NCI-H524 treated with DMSO at 0.1 percent for 48 hours (cell line): ENCODE measurements at regions not wholly inside any gene's neighbourhood (a gene's known extent, or its start where the extent isn't known, plus 50 kb on each side); places are given as distances from the start of the nearest gene placed in this dataset.
"Not testable (repeated sequence)": the region's sequence is repeated elsewhere in the genome, so short reads cannot be mapped to it uniquely, and the experiment has no call there.

Experiments
- DNase-seq: peaks from one replicate; lab custom pipeline; 2025; lab: John Stamatoyannopoulos, UW

DNA sequence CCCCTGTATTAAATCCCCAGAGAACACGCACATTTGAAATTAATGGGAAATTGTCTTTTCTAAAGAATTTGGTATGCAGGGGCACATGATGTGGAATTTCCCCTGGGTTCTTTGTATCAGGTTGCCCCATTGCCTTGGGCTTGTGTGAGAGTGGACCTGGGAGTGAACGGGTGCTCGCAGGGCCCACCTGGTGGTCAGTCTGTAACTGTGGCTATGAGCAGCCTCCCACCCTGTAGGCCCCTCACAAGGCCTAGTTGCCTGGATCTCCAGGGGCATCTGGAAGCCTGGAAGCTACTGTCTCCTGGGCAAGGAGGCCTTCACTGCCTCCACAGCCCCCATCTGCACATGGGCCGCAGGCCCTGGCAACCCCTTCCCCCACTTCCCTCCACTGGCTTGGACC lies 96.7 kb downstream of the SLC25A47 start:
- no peak for DNase-seq

DNA sequence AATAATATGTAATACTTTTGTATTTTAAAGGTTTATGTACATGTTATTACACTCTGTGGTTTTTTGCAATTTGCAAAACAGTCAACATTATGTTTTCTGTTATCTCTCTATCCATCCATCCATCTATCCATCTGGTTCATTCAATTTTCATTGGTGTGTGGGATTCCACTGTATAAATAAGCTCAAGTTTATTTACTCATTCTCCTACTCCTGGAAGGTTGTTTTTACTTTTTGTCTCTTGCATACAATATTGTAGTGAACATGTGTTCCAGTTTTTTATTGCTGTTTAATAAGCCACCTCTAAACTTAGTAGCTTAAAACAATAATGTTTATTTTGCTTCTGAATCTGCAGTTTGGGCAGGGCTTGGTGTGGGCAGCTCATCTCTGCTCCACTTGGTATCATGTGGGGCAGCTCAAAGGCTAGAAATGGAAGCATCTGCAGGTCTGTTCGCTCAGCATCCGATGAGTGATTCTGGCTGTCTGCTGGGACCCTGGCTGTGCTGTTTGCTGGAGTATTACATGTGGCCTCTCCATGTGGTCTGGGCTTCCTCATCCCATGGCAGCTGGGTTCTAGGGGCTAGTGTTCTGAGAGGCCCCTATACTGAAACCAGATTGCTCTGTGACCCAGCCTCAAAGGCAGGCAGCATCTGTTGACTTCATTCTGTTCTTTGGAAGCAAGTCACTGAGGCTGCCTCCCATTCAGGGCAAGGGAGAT lies 98.8 kb downstream of the SLC25A47 start:
- no peak for DNase-seq

DNA sequence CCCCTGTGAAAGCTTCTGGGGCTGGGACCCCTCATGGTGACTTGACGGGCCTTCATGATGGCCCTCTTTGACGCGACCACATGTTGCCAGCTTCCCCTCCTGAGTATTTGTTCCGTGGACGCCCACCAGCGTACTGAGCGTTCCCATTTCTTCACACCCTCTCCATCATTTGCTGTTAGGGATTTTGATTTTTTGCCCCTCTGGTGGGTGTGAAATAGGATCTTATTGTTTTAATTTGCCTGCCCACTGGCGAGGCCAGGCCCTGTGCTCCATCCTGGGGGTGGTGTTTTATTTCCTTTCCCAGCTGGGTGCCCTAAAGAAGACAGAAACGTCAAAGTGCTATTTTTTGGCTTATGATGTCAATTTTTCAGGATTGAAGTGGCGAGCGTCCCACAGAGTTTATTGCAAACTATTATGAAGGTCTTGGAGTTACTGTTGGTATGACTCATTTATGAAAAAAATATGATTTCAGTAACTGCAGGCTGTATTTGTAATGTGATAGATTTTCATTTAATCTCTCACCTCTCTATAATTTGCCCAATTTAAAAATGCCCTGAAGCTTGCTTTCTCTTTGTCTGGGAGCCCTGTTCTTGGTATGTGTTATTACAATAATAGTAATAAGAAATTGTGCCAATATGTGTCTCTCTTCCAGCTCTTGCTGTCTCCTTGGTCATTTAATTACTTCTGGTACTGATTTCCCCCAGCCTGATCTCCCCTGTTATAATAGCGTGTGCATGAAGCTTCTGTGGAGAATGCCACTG lies 99.6 kb downstream of the SLC25A47 start:
- no peak for DNase-seq

DNA sequence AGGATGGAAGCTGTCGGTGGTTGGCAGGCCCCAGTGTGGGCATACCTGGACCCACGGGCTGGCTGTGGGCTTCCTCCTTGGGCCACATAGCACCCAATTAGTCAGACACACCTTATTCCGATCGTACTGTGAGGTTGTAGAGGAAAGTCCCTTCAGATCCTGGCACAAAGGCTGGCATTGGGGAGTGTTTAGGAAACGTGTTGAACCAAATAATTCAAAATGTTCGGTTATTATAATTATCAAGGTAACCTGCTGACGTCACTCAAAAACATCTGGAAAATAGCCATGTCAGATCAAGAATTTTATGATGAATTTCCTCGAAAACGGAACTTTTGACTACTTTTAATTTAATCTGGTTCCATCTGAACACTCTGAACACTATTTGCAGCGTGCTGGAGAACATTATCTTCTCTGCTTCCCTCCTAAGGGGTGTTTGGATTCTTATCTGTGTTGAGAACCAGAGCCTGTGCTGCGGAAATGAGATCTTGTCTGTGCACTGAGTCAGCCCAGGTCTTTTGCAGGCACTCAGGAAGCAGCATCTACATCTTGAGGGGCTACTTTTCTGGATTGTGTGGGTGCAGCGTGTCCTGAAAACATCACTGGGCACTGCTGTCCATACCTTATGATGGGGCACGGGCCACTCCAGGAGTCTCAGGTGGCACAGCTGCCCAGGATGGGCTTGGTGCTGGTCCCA lies 100.3 kb downstream of the SLC25A47 start:
- no peak for DNase-seq

DNA sequence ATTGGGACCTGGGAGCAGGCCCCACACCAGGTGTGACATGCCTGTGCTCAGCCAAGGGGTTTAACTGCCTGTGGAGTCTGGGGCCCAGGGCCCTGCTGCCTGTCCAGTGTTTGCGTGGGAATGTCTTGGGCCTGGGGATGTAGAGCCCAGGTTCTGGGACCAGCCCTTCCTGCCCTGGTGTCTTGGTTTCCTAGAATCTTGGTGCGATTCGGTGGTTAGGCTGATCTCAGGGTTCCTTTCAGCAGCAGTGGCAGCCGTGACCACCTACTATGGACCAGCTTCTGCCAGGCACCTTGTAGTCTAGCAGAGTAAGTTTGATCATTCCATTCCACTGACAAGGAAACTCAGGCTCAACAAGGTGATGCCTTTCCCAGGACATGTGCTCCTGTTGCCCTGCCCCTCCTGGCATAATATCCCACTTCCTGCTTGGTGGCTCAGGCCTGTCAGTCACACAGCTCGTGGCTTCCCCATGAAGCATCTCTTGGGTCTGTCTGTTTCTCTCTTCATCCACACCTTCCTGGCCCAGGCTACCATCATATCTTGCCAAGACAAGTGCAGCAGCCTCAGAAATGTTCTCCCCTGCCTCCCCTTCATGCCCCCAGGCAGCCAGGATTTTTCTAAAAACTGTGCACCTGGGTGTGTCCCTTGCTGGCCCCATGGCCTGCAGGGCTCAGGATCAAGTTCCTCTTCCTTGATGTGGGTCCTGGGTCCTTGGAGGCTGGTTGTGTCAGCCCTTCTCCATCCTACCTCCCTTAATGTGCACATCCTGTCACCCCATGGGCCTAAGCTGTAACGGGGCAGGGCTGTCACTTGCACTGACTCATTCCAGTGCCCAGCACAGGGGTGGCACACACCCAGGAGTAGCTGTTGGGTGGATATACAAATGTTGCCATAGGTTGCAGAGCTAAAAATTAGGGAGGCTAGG lies 101.6 kb downstream of the SLC25A47 start:
- DNase-seq, result no peak

DNA sequence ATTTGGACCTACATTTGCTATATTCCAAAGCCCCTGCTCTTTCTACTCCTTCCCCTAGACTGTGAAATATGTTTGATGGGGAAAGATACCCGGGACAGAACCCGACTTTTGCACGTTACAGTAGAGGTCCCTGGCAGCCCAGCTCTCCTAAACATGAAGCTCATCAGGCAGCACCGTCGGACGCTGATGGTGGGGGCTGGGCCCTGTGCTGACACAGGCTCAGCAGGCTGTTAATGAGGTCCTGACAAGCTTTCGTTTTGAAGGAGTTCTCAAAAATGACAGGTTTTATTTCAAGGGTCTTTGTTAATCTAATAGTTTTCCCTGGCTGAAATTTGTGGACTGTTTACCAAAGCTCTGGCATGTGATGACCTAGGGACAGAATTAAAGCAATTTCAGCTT lies 102.3 kb downstream of the SLC25A47 start:
- no peak for DNase-seq

DNA sequence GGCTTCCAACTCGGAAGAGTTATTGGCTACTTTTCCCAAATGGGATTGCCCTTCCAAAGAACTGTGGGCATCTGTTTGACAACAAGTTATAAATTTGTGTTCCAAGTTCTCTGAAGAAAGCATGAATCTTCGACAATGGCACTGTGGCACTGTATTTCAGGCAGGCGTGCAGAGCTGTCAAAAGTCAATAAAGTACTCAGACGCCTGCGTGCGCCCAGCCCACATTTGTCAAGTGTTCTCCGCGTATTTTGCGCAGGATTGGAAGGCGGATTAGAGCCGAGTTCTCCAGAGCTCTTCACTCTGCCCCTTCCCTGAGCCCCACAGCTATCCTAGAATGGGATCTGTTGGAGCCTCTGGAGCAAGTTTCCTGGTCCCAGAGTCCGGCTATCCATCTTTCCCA lies 103.2 kb downstream of the SLC25A47 start:
- DNase-seq, result no peak

DNA sequence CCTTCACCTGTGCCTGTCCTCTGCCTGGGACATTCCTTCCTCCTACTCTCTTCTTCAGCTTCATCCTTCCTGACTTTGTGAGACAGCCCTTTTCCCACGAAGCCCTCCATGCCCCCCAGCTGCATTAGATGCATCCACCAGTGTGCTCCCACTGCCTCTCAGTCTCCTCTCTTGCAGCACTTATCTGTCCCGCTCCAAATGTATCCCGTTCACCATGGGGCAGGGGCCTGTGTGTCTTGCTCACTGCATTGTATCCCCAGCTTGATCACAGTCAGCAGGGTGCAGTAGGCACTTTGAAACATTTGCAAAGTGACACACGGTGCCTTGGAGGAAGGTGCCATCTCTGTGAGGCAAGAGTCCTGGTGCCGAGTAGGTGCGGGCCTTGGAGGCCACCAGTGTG lies 104.0 kb downstream of the SLC25A47 start:
- DNase-seq, result no peak

DNA sequence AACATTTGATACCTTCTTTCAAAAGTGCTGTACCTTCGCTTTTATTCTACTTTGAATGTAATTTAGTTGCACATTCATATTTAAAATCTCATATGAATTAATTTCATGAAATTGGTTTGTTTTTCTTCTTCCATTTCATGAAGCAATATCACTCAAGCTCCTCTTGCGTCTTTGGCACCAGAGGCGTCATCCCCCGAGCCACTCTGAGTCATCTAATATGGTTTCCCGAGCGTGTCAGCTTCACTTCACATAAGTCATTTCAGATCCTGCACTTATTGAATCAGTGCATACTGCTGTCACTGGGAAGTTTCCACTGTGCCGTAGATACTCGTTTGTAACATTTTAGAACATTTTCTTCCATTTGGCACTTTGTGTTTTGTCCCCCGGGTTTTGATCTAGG lies 105.6 kb downstream of the SLC25A47 start:
- DNase-seq, result no peak

DNA sequence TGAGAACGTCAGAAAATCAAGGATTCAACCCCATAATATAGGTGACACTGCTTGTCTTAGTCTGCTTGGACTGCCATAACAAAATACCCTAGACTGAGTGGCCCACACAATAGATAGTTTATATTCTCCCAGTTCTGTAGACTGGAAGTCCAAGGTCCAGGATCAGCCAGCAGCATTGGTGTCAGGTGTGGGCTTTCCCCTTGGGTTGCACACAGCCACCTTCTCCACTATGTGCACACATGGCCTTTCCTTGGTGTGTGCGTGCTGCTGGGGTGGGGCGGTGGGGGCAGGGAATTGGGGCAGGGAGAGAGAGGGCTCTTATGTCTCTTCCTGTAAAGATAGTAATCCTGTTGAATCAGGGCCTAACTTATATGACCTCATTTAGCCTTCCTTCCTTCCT lies 106.4 kb downstream of the SLC25A47 start:
- DNase-seq, result no peak

DNA sequence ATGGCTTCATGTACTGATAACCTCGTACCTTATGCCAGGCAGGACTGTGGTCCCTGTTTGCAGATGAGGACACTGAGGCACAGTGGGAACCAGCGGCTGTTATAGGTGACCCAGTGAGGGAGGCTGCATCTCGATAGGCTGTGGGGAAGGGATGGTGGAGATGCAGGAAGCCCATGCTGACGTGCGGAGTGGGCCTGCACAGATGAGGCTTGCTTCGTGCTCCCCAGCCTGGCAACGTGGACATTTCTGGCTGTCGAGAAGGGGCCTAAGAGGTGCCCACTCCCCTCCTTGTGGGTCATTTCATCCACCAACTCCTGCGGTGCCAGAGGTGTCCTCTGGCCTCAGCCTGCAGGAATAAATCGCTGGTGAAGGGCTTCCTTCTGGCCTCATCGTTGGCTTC lies 107.4 kb downstream of the SLC25A47 start:
- no peak for DNase-seq

DNA sequence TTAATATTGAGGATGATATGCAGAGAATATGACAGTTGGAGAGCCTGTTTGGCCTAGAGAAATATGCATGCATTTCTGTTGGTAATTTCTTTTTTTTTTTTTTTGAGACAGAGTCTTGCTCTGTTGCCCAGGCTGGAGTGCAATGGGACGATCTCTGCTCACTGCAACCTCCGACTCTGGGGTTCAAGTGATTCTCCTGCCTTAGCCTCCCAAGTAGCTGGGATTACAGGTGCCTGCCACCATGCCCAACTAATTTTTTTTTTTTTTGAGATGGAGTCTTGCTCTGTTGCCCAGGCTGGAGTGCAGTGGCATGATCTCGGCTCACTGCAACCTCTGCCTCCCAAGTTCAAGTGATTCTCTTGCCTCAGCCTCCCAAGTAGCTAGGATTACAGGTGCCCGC lies 108.3 kb downstream of the SLC25A47 start:
- not testable (repeated sequence) for DNase-seq

DNA sequence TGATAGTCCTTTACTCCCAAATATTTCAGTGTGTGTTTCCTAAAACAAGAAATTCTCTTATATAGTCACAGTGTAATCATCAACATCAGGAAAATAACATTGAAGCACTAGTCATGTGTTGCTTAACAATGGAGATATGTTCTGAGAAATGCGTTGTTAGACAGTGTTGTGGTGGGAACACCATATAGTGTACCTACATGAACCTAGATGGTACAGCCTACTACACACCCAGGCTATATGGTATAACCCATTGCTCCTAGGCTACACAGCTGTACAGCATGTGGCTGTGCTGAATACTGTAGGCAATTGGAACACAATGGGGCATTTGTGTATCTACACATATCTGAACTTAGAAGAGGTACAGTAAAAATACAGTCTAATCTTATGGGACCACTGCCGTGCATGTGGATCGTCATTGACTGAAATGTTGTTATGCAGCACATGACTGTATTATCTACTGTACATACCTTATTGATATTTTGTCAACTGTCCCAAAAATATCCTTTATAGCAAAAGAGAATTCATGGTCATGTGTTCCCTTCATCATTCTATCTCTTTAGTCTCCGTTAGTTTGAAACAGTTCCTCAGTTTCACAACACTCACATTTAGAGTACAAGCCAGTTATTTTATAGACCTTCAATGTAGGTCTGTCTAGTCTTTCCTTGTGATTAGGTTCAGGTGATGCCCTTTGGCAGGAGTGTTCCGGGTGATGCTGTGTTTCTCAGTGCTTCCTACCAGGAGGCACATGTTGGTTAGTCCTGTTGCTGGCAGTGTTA lies 109.7 kb downstream of the SLC25A47 start:
- no peak for DNase-seq

DNA sequence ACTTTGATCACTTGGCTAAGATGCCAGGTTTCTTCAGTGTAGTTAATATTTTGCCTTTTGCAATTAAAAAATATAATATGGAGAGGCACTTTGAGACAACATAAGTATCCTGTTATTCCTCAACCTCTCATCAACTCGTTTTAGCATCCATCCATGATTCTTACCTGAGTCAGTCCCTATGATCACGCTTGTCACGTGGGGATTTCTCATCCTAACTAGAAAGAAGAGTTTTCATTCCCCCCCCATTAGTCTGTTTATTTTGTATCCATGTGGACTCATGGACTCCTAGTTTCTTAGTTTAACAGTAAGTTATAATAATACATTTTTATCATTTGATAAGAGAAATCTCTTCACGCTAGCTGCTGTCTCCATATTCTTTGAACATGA lies 110.3 kb downstream of the SLC25A47 start:
- no peak for DNase-seq

DNA sequence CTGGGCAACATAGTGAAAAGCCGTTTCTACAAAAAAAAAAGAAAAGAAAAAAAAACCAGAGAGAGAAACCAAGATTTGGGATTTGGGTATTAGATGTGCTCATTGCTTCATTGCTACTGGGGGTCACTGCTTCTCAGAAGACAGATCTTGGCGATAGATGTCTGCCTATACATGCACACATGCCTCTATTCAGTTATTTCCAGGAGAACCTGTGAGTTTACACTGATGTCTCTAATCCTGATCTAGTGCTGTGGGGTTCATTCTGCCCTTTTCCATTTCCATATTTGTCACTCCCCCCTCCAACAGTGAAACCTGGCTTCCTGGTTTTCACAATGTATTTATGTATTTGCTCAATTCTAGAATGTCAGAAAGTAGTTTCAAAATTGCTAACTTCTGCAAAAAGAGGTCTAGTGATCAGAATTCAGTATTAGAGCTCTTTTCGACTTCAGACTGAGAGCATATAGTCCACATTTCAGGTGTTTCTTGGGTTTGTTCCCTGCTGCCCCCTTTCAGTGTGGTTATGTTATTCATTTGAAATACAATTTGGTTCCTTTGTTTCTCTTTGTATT lies 111.0 kb downstream of the SLC25A47 start:
- DNase-seq, result no peak

DNA sequence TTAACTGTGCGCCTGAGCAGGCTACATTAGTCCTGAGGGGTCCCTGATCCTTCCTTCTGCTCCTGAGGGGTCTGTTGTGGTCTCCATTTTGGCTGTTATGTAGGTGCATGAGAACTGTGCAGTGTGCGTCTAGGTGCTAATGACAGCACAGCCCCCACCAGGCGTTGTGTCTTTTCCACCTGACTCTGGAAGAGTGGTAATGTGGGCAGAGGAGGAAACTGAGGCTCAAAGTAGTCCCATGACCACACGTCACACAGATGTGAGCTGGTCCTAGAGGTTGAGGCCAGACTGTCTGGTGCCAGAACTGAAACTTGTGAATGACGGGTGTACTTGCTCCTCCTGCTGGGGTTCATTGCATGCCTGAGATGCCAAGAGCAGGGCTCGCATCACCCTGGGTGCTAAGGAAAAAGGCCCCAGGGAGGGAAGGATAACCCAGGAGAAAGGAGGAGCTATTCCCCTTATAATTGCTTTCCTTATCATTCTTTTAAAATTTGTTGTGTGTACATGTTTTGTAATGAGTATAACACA lies 111.8 kb downstream of the SLC25A47 start:
- no peak for DNase-seq

DNA sequence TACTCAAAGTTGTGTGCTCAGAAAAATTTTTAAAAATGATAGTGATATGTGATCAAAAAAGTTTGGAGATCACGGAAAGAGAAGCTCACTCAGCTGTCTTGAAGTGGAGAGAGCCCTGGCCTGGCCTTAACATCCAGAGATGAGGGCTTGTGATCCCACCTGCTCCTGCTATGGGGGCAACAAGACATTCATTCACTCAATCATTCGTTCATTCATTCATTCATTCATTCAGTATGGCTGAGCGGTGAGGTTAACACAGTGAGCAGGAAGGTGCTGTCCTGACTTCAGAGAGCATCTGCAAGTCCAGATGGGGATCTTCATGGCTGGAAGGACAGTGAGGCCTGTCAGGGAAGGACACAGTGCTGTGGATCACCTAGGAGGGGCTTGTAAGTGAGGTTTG lies 112.3 kb downstream of the SLC25A47 start:
- DNase-seq, result no peak

DNA sequence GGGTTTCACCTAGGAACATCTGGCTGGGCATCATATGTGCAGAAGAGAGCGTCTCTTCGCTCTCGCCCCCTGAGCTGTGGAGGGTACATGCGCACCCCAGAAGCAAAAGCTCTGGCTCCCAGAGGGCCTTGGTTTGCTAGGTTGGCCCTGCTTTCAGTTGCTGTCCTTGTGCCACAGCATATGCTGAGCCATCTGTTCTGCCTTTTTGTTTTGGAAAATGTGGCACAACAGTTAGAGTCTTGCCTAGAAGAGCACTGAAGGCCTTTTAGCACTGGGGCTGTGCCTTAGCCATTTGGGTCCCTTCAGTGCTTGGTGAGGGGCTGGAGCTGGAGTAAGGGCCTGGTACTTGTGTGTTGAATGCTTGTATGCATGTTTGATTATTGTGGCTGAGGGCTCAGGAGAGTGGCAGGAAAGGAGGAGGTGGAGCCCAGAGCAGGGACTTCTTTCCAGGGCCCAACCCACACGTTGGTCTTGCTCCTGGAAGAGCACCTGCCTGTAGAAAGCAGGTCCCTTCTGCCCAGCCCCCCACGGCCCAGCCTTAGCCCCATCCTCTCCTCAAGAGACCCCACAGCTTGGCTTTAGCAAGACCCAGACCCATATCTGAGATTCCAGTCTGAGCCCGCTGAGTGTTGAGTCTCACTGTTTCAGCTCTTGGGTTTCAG lies 113.7 kb downstream of the SLC25A47 start:
- DNase-seq, result peak; percentile 97

DNA sequence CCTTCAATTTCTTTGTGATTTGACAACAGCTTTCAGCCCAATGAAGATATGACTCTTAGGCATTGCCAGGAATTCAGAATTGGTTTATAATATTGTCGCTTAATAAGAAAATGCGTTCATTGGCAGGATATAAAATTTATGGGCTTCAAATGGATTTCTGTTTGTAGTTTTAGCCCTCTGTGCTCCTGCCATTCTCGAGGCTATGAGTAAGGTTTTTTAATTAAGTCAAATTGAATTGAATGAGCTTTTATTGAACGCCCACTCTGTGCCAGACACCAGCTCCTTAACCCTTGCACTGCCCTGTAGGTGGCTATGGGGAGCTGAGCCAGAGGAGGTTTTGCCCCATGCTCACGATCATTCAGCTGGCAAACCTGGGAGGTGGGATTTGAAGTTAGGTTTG lies 115.1 kb downstream of the SLC25A47 start:
- no peak for DNase-seq
